Liver (tissue), 3 donors: ENCODE measurements at regions not wholly inside any gene's neighbourhood (a gene's known extent, or its start where the extent isn't known, plus 50 kb on each side); places are given as distances from the start of the nearest gene placed in this dataset.

Source experiments
- TF ChIP-seq, protein P1 (sequence below): IDR thresholded peaks from 2 replicates; pipeline ENCODE4 v1.6.1; 2016; ENCODE audit warnings: antibody characterized with exemption
- TF ChIP-seq, protein P2 (sequence below): fragments of 150-350 bp; IDR thresholded peaks from 2 replicates; pipeline ENCODE4 v1.5.1; 2017; ENCODE audit warnings: improper control_type of control experiment, low read depth, low read length; ENCODE audit not compliant: missing input control
- donor health status: healthy.
- donor health status: healthy.

DNA sequence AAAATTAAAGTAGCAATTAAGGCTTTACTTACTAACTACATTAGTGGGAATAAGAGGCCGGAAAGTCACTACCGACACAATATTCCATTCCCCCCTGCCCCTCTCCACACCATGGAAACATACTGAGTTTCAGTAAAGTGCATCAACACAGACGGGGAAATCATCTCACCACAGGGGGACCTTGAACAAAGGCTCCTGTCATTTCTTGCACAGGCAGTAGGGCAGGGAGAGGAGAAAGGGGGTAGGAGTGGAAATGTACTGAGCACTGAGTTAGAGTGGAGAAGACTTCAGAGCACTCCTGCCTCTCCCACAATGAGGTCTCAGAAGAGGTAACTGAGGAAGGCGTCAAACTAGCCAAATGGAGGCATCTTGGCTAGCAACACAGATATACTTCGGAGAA is 1426.9 kb upstream of the EYS start:
- TF ChIP-seq, protein P1, sequence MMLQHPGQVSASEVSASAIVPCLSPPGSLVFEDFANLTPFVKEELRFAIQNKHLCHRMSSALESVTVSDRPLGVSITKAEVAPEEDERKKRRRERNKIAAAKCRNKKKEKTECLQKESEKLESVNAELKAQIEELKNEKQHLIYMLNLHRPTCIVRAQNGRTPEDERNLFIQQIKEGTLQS = no peak
- TF ChIP-seq, protein P2, sequence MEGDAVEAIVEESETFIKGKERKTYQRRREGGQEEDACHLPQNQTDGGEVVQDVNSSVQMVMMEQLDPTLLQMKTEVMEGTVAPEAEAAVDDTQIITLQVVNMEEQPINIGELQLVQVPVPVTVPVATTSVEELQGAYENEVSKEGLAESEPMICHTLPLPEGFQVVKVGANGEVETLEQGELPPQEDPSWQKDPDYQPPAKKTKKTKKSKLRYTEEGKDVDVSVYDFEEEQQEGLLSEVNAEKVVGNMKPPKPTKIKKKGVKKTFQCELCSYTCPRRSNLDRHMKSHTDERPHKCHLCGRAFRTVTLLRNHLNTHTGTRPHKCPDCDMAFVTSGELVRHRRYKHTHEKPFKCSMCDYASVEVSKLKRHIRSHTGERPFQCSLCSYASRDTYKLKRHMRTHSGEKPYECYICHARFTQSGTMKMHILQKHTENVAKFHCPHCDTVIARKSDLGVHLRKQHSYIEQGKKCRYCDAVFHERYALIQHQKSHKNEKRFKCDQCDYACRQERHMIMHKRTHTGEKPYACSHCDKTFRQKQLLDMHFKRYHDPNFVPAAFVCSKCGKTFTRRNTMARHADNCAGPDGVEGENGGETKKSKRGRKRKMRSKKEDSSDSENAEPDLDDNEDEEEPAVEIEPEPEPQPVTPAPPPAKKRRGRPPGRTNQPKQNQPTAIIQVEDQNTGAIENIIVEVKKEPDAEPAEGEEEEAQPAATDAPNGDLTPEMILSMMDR = no peak
